DMS79 treated with DMSO at 0.1 percent for 48 hours (cell line): ENCODE measurements at regions not wholly inside any gene's neighbourhood (a gene's known extent, or its start where the extent isn't known, plus 50 kb on each side); places are given as distances from the start of the nearest gene placed in this dataset.

ENCODE experiments used
- DNase-seq: peaks from one replicate; lab custom pipeline; 2025; lab: John Stamatoyannopoulos, UW

GRCh38 chr13:53204598-53204997, 176.0 kb downstream of the OLFM4 start:
- no peak for DNase-seq

- no peak for DNase-seq
These were observed 177.8 kb downstream of the OLFM4 start for GRCh38 chr13:53206455-53206854.

- DNase-seq = no peak
These were observed 178.9 kb downstream of the OLFM4 start for GRCh38 chr13:53207556-53207955.

GRCh38 chr13:53214433-53214832, 185.8 kb downstream of the OLFM4 start:
- no peak for DNase-seq

GRCh38 chr13:53215563-53215962, 186.9 kb downstream of the OLFM4 start:
- no peak for DNase-seq

GRCh38 chr13:53216773-53217172, 188.2 kb downstream of the OLFM4 start:
- DNase-seq = no peak

GRCh38 chr13:53217194-53217593, 188.6 kb downstream of the OLFM4 start:
- no peak for DNase-seq

GRCh38 chr13:53220038-53220437, 191.4 kb downstream of the OLFM4 start:
- no peak for DNase-seq

- DNase-seq = no peak
These were observed 209.1 kb downstream of the OLFM4 start for GRCh38 chr13:53237696-53238095.

- peak; percentile 41 for DNase-seq
These were observed 209.6 kb downstream of the OLFM4 start for GRCh38 chr13:53238261-53238660.

GRCh38 chr13:53240401-53241025, 211.9 kb downstream of the OLFM4 start:
- no peak for DNase-seq

- DNase-seq = peak; percentile 62
These were observed 213.3 kb downstream of the OLFM4 start for GRCh38 chr13:53241891-53242348.

GRCh38 chr13:53249236-53249635, 220.6 kb downstream of the OLFM4 start:
- DNase-seq = no peak

GRCh38 chr13:53250272-53250875, 221.8 kb downstream of the OLFM4 start:
- DNase-seq = peak; percentile 78

GRCh38 chr13:53250977-53251376, 222.4 kb downstream of the OLFM4 start:
- DNase-seq = no peak

- no peak for DNase-seq
These were observed 225.9 kb downstream of the OLFM4 start for GRCh38 chr13:53254500-53254899.

GRCh38 chr13:53255795-53256194, 227.2 kb downstream of the OLFM4 start:
- no peak for DNase-seq

- no peak for DNase-seq
These were observed 232.0 kb downstream of the OLFM4 start for GRCh38 chr13:53260594-53260993.

GRCh38 chr13:53264751-53265385, 236.3 kb downstream of the OLFM4 start:
- DNase-seq = no peak

GRCh38 chr13:53266757-53267156, 238.1 kb downstream of the OLFM4 start:
- DNase-seq = no peak

- no peak for DNase-seq
These were observed 241.0 kb downstream of the OLFM4 start for GRCh38 chr13:53269634-53270033.

GRCh38 chr13:53272873-53273272, 244.3 kb downstream of the OLFM4 start:
- DNase-seq = no peak

- no peak for DNase-seq
These were observed 247.7 kb downstream of the OLFM4 start for GRCh38 chr13:53276265-53276664.
